K562 (cell line): ENCODE measurements at regions not wholly inside any gene's neighbourhood (a gene's known extent, or its start where the extent isn't known, plus 50 kb on each side); places are given as distances from the start of the nearest gene placed in this dataset.

Experiments used
- ATAC-seq: fragments of 200-7000 bp; cut with Tn5 transposase; 3 replicates; pipeline ENCODE4 v1.9.1; 2020; ENCODE audit warnings: moderate library complexity
- BruUV-seq: library from RNA; stranded (reverse); fragments of 400-500 nt; replicated peaks from 2 replicates; lab custom pipeline; 2021; lab: Mats Ljungman, UMichigan
- CTCF ChIA-PET: fragments of 300-600 bp; formaldehyde crosslinking; extraction: SDS; loops from one replicate; lab custom pipeline; 2021; ENCODE audit warnings: low intra/inter-chr PET ratio; lab: Yijun Ruan, JAX
- POLR2A ChIA-PET: fragments of 300-600, 350-650 bp; sonication (Branson Sonifier 250); formaldehyde crosslinking; extraction: SDS; loops from one replicate; lab custom pipeline; 2021; ENCODE audit warnings: antibody characterized with exemption, inconsistent platforms; lab: Yijun Ruan, JAX
- DNase-seq, 4 experiments: peaks; one replicate each; pipeline versions ENCODE4 v3.0.0 to v3.0.0-alpha.2; 2011 to 2018; ENCODE audit warnings: low spot score in 3 of 4, mixed read lengths in 3 of 4; ENCODE audit errors: extremely low read depth in 1 of 4
- FAIRE-seq: peaks from 2 replicates; lab custom pipeline; 2011; peaks lifted over from hg19 to GRCh38; lab: Jason Lieb, UNC
- H2AFZ ChIP-seq: 2 replicates; pipeline ENCODE4 v1.6.0; 2011; ENCODE audit warnings: low read depth, low read length, control low read depth, inconsistent platforms
- H3K27ac ChIP-seq: fragments of 200-600 bp; 3 replicates; pipeline ENCODE4 v1.8.0; 2011; ENCODE audit warnings: low read depth, mild to moderate bottlenecking, control low read depth, inconsistent platforms, low read length, moderate library complexity, mixed read lengths; ENCODE audit errors: extremely low read depth
- H3K27me3 ChIP-seq, 2 experiments: fragments of 300-600 bp in 1 of 2; 2 replicates in 1 of 2; 3 replicates in 1 of 2; pipeline versions ENCODE4 v1.6.0 to v1.8.0; 2011; ENCODE audit warnings: inconsistent platforms in 2 of 2, low read length in 2 of 2, mild to moderate bottlenecking in 1 of 2, mixed read lengths in 1 of 2, moderate library complexity in 1 of 2; ENCODE audit not compliant: control insufficient read depth in 2 of 2, insufficient read depth in 2 of 2
- H3K36me3 ChIP-seq: fragments of 300-600 bp; 3 replicates; pipeline ENCODE4 v1.8.0; 2011; ENCODE audit warnings: mild to moderate bottlenecking, low read length, inconsistent platforms; ENCODE audit not compliant: control insufficient read depth, insufficient read depth
- H3K4me1 ChIP-seq, 2 experiments: fragments of 200-600 bp in 1 of 2; replicated peaks in 1 of 2; 2 replicates in 1 of 2; 3 replicates in 1 of 2; pipeline versions ENCODE4 v1.5.1 to v1.8.0; 2011; ENCODE audit warnings: inconsistent platforms in 2 of 2, low read length in 2 of 2, mild to moderate bottlenecking in 1 of 2, mixed read lengths in 1 of 2, moderate library complexity in 1 of 2; ENCODE audit not compliant: control insufficient read depth in 2 of 2, insufficient read depth in 2 of 2
- H3K4me2 ChIP-seq: 2 replicates; pipeline ENCODE4 v1.6.1; 2011; ENCODE audit warnings: low read length, control low read depth, inconsistent platforms, mixed read lengths; ENCODE audit not compliant: insufficient read depth
- H3K4me3 ChIP-seq: fragments of 200-600 bp; sonication (generic), shearing (Covaris generic); 2 replicates; pipeline ENCODE4 v1.5.1; 2016; ENCODE audit warnings: control low read depth, inconsistent platforms
- H3K79me2 ChIP-seq: fragments of 200-600 bp; 3 replicates; pipeline ENCODE4 v1.8.0; 2011; ENCODE audit warnings: low read length, inconsistent platforms; ENCODE audit not compliant: control insufficient read depth, insufficient read depth
- H3K9ac ChIP-seq, 2 experiments: 2 replicates each; pipeline versions ENCODE4 v1.6.0 to v1.6.1; 2011; ENCODE audit warnings: low read depth in 2 of 2, low read length in 2 of 2, control low read depth in 1 of 2, inconsistent platforms in 1 of 2, mild to moderate bottlenecking in 1 of 2, mixed read lengths in 1 of 2; ENCODE audit not compliant: insufficient read depth in 1 of 2
- H3K9me1 ChIP-seq: one replicate; pipeline ENCODE4 v1.6.0; 2011; ENCODE audit warnings: inconsistent platforms, mild to moderate bottlenecking, low read length, moderate library complexity; ENCODE audit not compliant: control insufficient read depth, insufficient read depth
- H3K9me3 ChIP-seq: replicated peaks from 2 replicates; pipeline ENCODE4 v1.5.1; 2011; ENCODE audit warnings: low read depth, low read length, inconsistent platforms; ENCODE audit not compliant: control insufficient read depth, insufficient read depth
- H4K20me1 ChIP-seq: replicated peaks from 2 replicates; pipeline ENCODE4 v1.6.1; 2011; ENCODE audit warnings: low read length, inconsistent platforms, mixed read lengths; ENCODE audit not compliant: control insufficient read depth, insufficient read depth
- ARID1B ChIP-seq: fragments of 450-650 bp; IDR thresholded peaks from 2 replicates; pipeline ENCODE4 v1.6.1; 2016; ENCODE audit warnings: antibody characterized with exemption, mild to moderate bottlenecking, inconsistent platforms
- ATF1 ChIP-seq, 2 experiments: fragments of 450-650 bp in 1 of 2; IDR thresholded peaks; 2 replicates each; pipeline ENCODE4 v1.6.1; 2016; ENCODE audit warnings: missing compliant biosample characterization in 1 of 2, missing genetic modification characterization in 1 of 2
- CBFA2T3 ChIP-seq: fragments of 450-650 bp; IDR thresholded peaks from 2 replicates; pipeline ENCODE4 v1.6.1; 2017
- CREB5 ChIP-seq: fragments of 250-450 bp; sonication (Bioruptor Pico); IDR thresholded peaks from 2 replicates; pipeline ENCODE4 v1.5.0; 2020; ENCODE audit warnings: mild to moderate bottlenecking
- HMBOX1 ChIP-seq: sonication (generic); IDR thresholded peaks from 2 replicates; pipeline ENCODE4 v1.6.1; 2016
- NCOR1 ChIP-seq: fragments of 450-650 bp; IDR thresholded peaks from 2 replicates; pipeline ENCODE4 v1.6.1; 2016; ENCODE audit warnings: mild to moderate bottlenecking, moderate library complexity
- RCOR1 ChIP-seq, 2 experiments: IDR thresholded peaks; 2 replicates each; pipeline ENCODE4 v1.6.1; 2012; ENCODE audit warnings: low read depth in 2 of 2, low read length in 2 of 2, borderline replicate concordance in 1 of 2, improper control_type of control experiment in 1 of 2
- ZNF3 ChIP-seq: fragments of 250-450 bp; sonication (Bioruptor Pico); IDR thresholded peaks from 2 replicates; pipeline ENCODE4 v1.5.0; 2021; ENCODE audit warnings: mild to moderate bottlenecking, moderate library complexity
- ZNF324 ChIP-seq: fragments of 250-450 bp; sonication (Bioruptor Pico); IDR thresholded peaks from 2 replicates; pipeline ENCODE4 v1.4.0; 2020; ENCODE audit warnings: mild to moderate bottlenecking
- ZNF354B ChIP-seq: fragments of 250-450 bp; sonication (Bioruptor Pico); IDR thresholded peaks from 2 replicates; pipeline ENCODE4 v1.4.0; 2020
- ZNF561 ChIP-seq: fragments of 450-650 bp; formaldehyde crosslinking; conservative IDR thresholded peaks from 2 replicates; pipeline ENCODE4 v1.4.0; 2020; ENCODE audit warnings: mild to moderate bottlenecking, moderate library complexity
- ZNF609 ChIP-seq: sonication (generic); formaldehyde crosslinking; IDR thresholded peaks from 2 replicates; pipeline ENCODE4 v1.8.1; 2023; ENCODE audit warnings: missing genetic modification reagents, mild to moderate bottlenecking, borderline replicate concordance
- WGBS: fragments of 100-300 bp; shearing (Covaris generic); methylation state at CpG from one replicate; pipeline ENCODE4 v1.1.6; 2016; ENCODE audit warnings: low coverage, mixed read lengths; ENCODE audit not compliant: insufficient coverage; ENCODE audit errors: missing lambda C conversion rate; 5-methylcytosine and 5-hydroxymethylcytosine counted together
- in situ Hi-C: fragments of 300-500 bp; cut with MboI; formaldehyde crosslinking; loops from 4 replicates; pipeline ENCODE4 v1.15.0; 2018; ENCODE audit warnings: inconsistent platforms, mixed read lengths
- intact Hi-C: fragments of 100-400 bp; cut with micrococcal nuclease; formaldehyde crosslinking; loops from 2 replicates; pipeline ENCODE4 v1.14.2; 2022

- no peak for DNase-seq
- intact Hi-C loops = no loop called here
- Histone ChIP-seq H3K27ac (no peak overlapping the region), H3K9me3 (no peaks in the 10 kb centered on the region), H3K4me1 (no peaks in the 10 kb centered on the region), H3K9me1 (no peaks in the 10 kb centered on the region), H3K36me3 (no peaks in the 10 kb centered on the region), H3K27me3 (peaks cover 0 to 16% of the 10 kb centered on the region in 2 experiments; a peak in 2 of 5 replicates), H4K20me1 (no peaks in the 10 kb centered on the region; the same call in 1 of the 2 replicates), H3K4me2 (no peak overlapping the region), H3K4me3 (no peak overlapping the region), H2AFZ (no peak overlapping the region), H3K79me2 (no peaks in the 10 kb centered on the region), H3K9ac (no peak overlapping the region)
- no peak for ATAC-seq
- CTCF ChIA-PET = no interaction called here
- POLR2A ChIA-PET = no interaction called here
- BruUV-seq = no TSS peak
- TF ChIP-seq HMBOX1 = peak; percentile 35; the same call in 1 of the 2 replicates
- peak; percentile 31; the same call in 1 of the 2 replicates for TF ChIP-seq NCOR1
- no peak for TF ChIP-seq ZNF609 (CRISPR knock-in tag)
- TF ChIP-seq ARID1B = 0 out of 2 replicates have a peak, but pooled peaks have one; percentile 14
- TF ChIP-seq CREB5 (CRISPR knock-in tag) = no peak
- no peak for TF ChIP-seq ZNF324 (CRISPR knock-in tag)
- TF ChIP-seq CBFA2T3 = peak; percentile 28; the same call in 1 of the 2 replicates
- no peak for TF ChIP-seq ZNF3 (CRISPR knock-in tag)
- TF ChIP-seq ZNF561 (CRISPR knock-in tag) = no peak
- TF ChIP-seq ZNF354B (CRISPR knock-in tag) = no peak
- peak in 1 of 2 experiments; percentile 49; a peak in 1 of 4 replicates for TF ChIP-seq RCOR1 (IDR thresholded peaks at IDR 0.05; ENCODE audit: borderline replicate concordance in 1 of 2, low read depth in 2 of 2, low read length in 2 of 2)
- TF ChIP-seq ATF1 (CRISPR knock-in tag; IDR thresholded peaks at IDR 0.05) = no peak
- TF ChIP-seq ATF1 (tag; IDR thresholded peaks at IDR 0.05) = 0 out of 2 replicates have a peak, but pooled peaks have one; percentile 1
- no peak for FAIRE-seq
- WGBS = 9% methylated on average over 4 of the region's 4 CpGs
- in situ Hi-C loops = no loop called here
These were observed 312.3 kb downstream of the FBXW7 start for GRCh38 chr4:152223600-152223999.
